ENCODE measurements at regions not wholly inside any gene's neighbourhood (a gene's known extent, or its start where the extent isn't known, plus 50 kb on each side); places are given as distances from the start of the nearest gene placed in this dataset.

DNA sequence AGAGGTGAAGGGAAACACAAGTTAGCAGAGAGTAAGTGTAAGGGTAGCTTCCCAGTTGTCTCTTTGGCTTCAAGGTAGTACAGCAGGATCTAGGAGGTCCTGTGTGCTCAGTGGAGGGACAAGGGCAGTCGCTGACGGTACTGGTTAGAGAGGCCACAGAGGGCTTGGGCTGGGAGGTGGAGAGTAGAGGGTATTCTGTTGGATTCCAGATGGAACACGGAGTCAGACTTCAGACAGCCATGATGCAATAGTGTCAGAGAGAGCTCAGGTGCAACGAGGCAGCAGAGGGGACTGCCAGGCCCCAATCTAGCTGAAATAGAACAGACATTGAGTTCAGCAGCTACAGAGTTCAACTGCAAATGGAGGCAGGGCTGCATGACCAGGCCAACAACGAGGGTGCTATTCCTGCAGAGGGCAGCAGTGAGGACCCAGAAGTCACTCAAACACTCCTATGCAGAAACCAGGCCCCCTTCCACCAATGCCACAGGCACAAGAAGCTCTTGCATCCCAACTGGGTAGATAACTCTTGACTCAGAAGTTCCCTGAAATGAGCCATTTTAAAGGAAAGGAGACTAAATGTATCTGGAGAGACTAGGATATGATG lies 325.0 kb upstream of the ESRRG start:
- Histone ChIP-seq H4K20me1 (ENCODE audit: insufficient read depth, low read length) (no peaks in the 10 kb centered on the region), H3K4me3 (ENCODE audit: insufficient read depth, low read depth, low read length) (no peak overlapping the region), H2AFZ (replicated peaks; ENCODE audit: low read length, poor library complexity) (no peak overlapping the region), H3K36me3 (ENCODE audit: control insufficient read depth, insufficient read depth, low read length) (no peaks in the 10 kb centered on the region), H4K5ac (ENCODE audit: low read depth, low read length) (no peak overlapping the region), H3K18ac (ENCODE audit: low read depth, low read length) (no peak overlapping the region), H3K56ac (ENCODE audit: extremely low read depth, insufficient read depth, low read length) (no peak overlapping the region), H2BK5ac (ENCODE audit: low read depth, low read length, poor library complexity, severe bottlenecking) (no peak overlapping the region), H3K9me3 (ENCODE audit: control insufficient read depth, insufficient read depth, low read length) (no peaks in the 10 kb centered on the region), H3K79me1 (ENCODE audit: low read depth in 1 of 2, low read length in 2 of 2) (no peaks in the 10 kb centered on the region), H2AK9ac (replicated peaks; ENCODE audit: low read depth, low read length, poor library complexity) (no peak overlapping the region), H3K14ac (replicated peaks; ENCODE audit: low read depth, low read length) (no peak overlapping the region), H3K4me1 (ENCODE audit: control insufficient read depth, insufficient read depth, low read length) (no peaks in the 10 kb centered on the region), H2BK20ac (ENCODE audit: low read depth, low read length) (no peak overlapping the region), H3K27ac (ENCODE audit: insufficient read depth, low read length) (no peak overlapping the region), H3K23ac (ENCODE audit: low read depth, low read length) (no peak overlapping the region), H3K4me2 (ENCODE audit: low read depth, low read length) (no peak overlapping the region), H3K9ac (ENCODE audit: low read depth, low read length) (no peak overlapping the region), H2BK120ac (ENCODE audit: low read depth, low read length) (no peak overlapping the region), H2BK15ac (ENCODE audit: low read depth, low read length) (no peak overlapping the region), H3K27me3 (ENCODE audit: control insufficient read depth, insufficient read depth, low read length) (no peaks in the 10 kb centered on the region), H4K8ac (ENCODE audit: low read depth in 2 of 2, low read length in 2 of 2) (no peak overlapping the region), H3K4ac (ENCODE audit: low read depth, low read length) (no peak overlapping the region), H2AK5ac (ENCODE audit: low read depth, low read length) (no peak overlapping the region), H4K91ac (ENCODE audit: insufficient read depth, low read depth, low read length) (no peak overlapping the region), H3K9me1 (ENCODE audit: insufficient read depth, low read length) (no peaks in the 10 kb centered on the region)
- TF ChIP-seq CEBPB (IDR thresholded peaks at IDR 0.05; ENCODE audit: low read depth, low read length): peak; percentile 31; the same call in 1 of the 2 replicates
- no peak for TF ChIP-seq FOS (IDR thresholded peaks at IDR 0.05; ENCODE audit: low read depth, low read length)
- in situ Hi-C loops (cut with MboI; ENCODE audit: low sequenced_read_pairs) (no loop called here), dilution Hi-C loops (cut with HindIII; ENCODE audit: low sequenced_read_pairs, unreplicated experiment) (no loop called here), intact Hi-C loops (cut with micrococcal nuclease) (no loop called here)
- POLR2A ChIA-PET (ENCODE audit: unreplicated experiment): interaction anchor here (0.6 kb wide), 1 partner anchor 185 kb away, joined by 3 read pairs; no protein-coding TSS in a partner anchor
- DNase-seq (no peak), ATAC-seq (ENCODE audit: low read depth) (no peak)
- CTCF ChIA-PET: interaction anchor here (1.0 kb wide), 1 partner anchor 21 kb away, joined by 4 read pairs; no protein-coding TSS in a partner anchor
- BruUV-seq (replicated peaks): no TSS peak
- WGBS, 2 experiments (ENCODE audit: extremely low coverage in 2 of 2, insufficient read length in 1 of 2): 32% methylated on average over 2 of the region's 5 CpGs; no CpG with 5 or more reads in 1 of the 2 experiments

Measured in IMR-90 (cell line).